HepG2 (cell line): ENCODE measurements at regions not wholly inside any gene's neighbourhood (a gene's known extent, or its start where the extent isn't known, plus 50 kb on each side); places are given as distances from the start of the nearest gene placed in this dataset.

Experiments
- ATAC-seq: fragments of 200-7000 bp; cut with Tn5 transposase; 3 replicates; pipeline ENCODE4 v1.9.1; 2020; ENCODE audit warnings: mild to moderate bottlenecking, moderate library complexity
- BruUV-seq: library from RNA; stranded (reverse); fragments of 400-500 nt; replicated peaks from 2 replicates; lab custom pipeline; 2021; lab: Mats Ljungman, UMichigan
- CTCF ChIA-PET: fragments of 300-600 bp; formaldehyde crosslinking; extraction: SDS; loops from one replicate; lab custom pipeline; 2021; ENCODE audit warnings: low total read pairs, inconsistent platforms, low intra/inter-chr PET ratio; lab: Yijun Ruan, JAX
- POLR2A ChIA-PET: fragments of 350-600 bp; sonication (Branson Sonifier 250); formaldehyde crosslinking; loops from one replicate; lab custom pipeline; 2020; ENCODE audit warnings: antibody characterized with exemption, inconsistent platforms; lab: Yijun Ruan, JAX
- DNase-seq: peaks from one replicate; pipeline ENCODE4 v3.0.0-alpha.2; 2015; ENCODE audit warnings: low spot score
- FAIRE-seq: peaks from 3 replicates; lab custom pipeline; 2011; peaks lifted over from hg19 to GRCh38; lab: Jason Lieb, UNC
- H2AFZ ChIP-seq: one replicate; pipeline ENCODE4 v1.6.1; 2011; ENCODE audit warnings: low read length, inconsistent platforms
- H3K27ac ChIP-seq: fragments of 300-600 bp; 3 replicates; pipeline ENCODE4 v1.8.0; 2011; ENCODE audit warnings: mixed run types, mild to moderate bottlenecking, mixed read lengths, low read length, inconsistent platforms; ENCODE audit not compliant: insufficient read depth; ENCODE audit errors: extremely low read length
- H3K27me3 ChIP-seq, 2 experiments: fragments of 200-600 bp in 1 of 2; 2 replicates in 1 of 2; 3 replicates in 1 of 2; pipeline versions ENCODE4 v1.6.0 to v1.8.0; 2011; ENCODE audit warnings: low read length in 2 of 2, mild to moderate bottlenecking in 2 of 2, moderate library complexity in 2 of 2, inconsistent platforms in 1 of 2; ENCODE audit not compliant: insufficient read depth in 2 of 2, control insufficient read depth in 1 of 2
- H3K36me3 ChIP-seq, 2 experiments: fragments of 200-600 bp in 1 of 2; replicated peaks in 1 of 2; 2 replicates in 1 of 2; 3 replicates in 1 of 2; pipeline versions ENCODE4 v1.5.1 to v1.8.0; 2011; ENCODE audit warnings: low read length in 2 of 2, inconsistent platforms in 1 of 2; ENCODE audit not compliant: insufficient read depth in 2 of 2, control insufficient read depth in 1 of 2
- H3K4me1 ChIP-seq: 2 replicates; pipeline ENCODE4 v1.5.1; 2012; ENCODE audit warnings: low read length, inconsistent platforms; ENCODE audit not compliant: insufficient read depth
- H3K4me2 ChIP-seq: 2 replicates; pipeline ENCODE4 v1.6.0; 2011; ENCODE audit warnings: low read depth, low read length, inconsistent platforms
- H3K4me3 ChIP-seq, 3 experiments: fragments of 200-600 bp in 1 of 3; sonication (generic), shearing (Covaris generic) in 1 of 3; replicated peaks in 1 of 3; 2 replicates each; pipeline ENCODE4 v1.5.1; 2011 to 2016; ENCODE audit warnings: low read length in 3 of 3, inconsistent platforms in 2 of 3, low read depth in 2 of 3, mild to moderate bottlenecking in 2 of 3, control low read depth in 1 of 3, mixed read lengths in 1 of 3; ENCODE audit not compliant: insufficient read depth in 1 of 3
- H3K79me2 ChIP-seq: one replicate; pipeline ENCODE4 v1.6.1; 2011; ENCODE audit warnings: low read length, inconsistent platforms; ENCODE audit not compliant: insufficient read depth
- H3K9ac ChIP-seq: 2 replicates; pipeline ENCODE4 v1.6.0; 2011; ENCODE audit warnings: mild to moderate bottlenecking, low read depth, low read length, inconsistent platforms; ENCODE audit not compliant: insufficient read depth
- H3K9me3 ChIP-seq: 2 replicates; pipeline ENCODE4 v1.5.1; 2012; ENCODE audit warnings: mild to moderate bottlenecking, low read length
- H4K20me1 ChIP-seq: 2 replicates; pipeline ENCODE4 v1.6.0; 2011; ENCODE audit warnings: inconsistent platforms, mild to moderate bottlenecking, low read length, moderate library complexity; ENCODE audit not compliant: insufficient read depth
- MLXIP ChIP-seq: sonication (generic); formaldehyde crosslinking; IDR thresholded peaks from 2 replicates; pipeline ENCODE4 v1.9.0; 2021; ENCODE audit warnings: missing genetic modification reagents, borderline replicate concordance
- NR3C1 ChIP-seq: sonication (generic); formaldehyde crosslinking; IDR thresholded peaks from 2 replicates; pipeline ENCODE4 v1.4.0; 2020; ENCODE audit warnings: missing genetic modification reagents
- SIN3A ChIP-seq: IDR thresholded peaks from 2 replicates; pipeline ENCODE4 v1.6.1; 2011; ENCODE audit warnings: low read depth, mild to moderate bottlenecking, control low read depth, low read length, borderline replicate concordance
- STAG1 ChIP-seq: sonication (generic); formaldehyde crosslinking; IDR thresholded peaks from 2 replicates; pipeline ENCODE4 v1.4.0; 2020; ENCODE audit warnings: missing genetic modification reagents
- TGIF2 ChIP-seq: IDR thresholded peaks from 2 replicates; pipeline ENCODE4 v1.6.1; 2016; ENCODE audit warnings: control low read depth, missing compliant biosample characterization
- TP53 ChIP-seq: sonication (generic); formaldehyde crosslinking; conservative IDR thresholded peaks from 2 replicates; pipeline ENCODE4 v1.4.0; 2020; ENCODE audit warnings: missing genetic modification reagents
- ZFP37 ChIP-seq: sonication (generic); formaldehyde crosslinking; IDR thresholded peaks from 2 replicates; pipeline ENCODE4 v1.4.0; 2020; ENCODE audit warnings: missing genetic modification reagents, borderline replicate concordance
- ZNF430 ChIP-seq: sonication (generic); formaldehyde crosslinking; IDR thresholded peaks from 2 replicates; pipeline ENCODE4 v1.9.0; 2021; ENCODE audit warnings: mild to moderate bottlenecking, missing genetic modification reagents
- ZNF549 ChIP-seq: sonication (generic); formaldehyde crosslinking; IDR thresholded peaks from 2 replicates; pipeline ENCODE4 v1.5.0; 2020; ENCODE audit warnings: missing genetic modification reagents
- ZNF609 ChIP-seq: sonication (generic); formaldehyde crosslinking; IDR thresholded peaks from 2 replicates; pipeline ENCODE4 v1.4.0; 2020; ENCODE audit warnings: mild to moderate bottlenecking, missing genetic modification reagents, borderline replicate concordance
- ZNF772 ChIP-seq: sonication (generic); formaldehyde crosslinking; IDR thresholded peaks from 2 replicates; pipeline ENCODE4 v1.5.0; 2020; ENCODE audit warnings: mild to moderate bottlenecking, missing genetic modification reagents
- WGBS: methylation state at CpG from one replicate; pipeline ENCODE4 v1.1.6; 2017; ENCODE audit warnings: low lambda C conversion rate; 5-methylcytosine and 5-hydroxymethylcytosine counted together
- in situ Hi-C: cut with HindIII; loops from 2 replicates; pipeline ENCODE4 v1.10.0; 2017; ENCODE audit warnings: low pct_unique_long_range_greater_than_20kb; ENCODE audit not compliant: extremely low pct_ligation_motif_present
- intact Hi-C: fragments of 100-400 bp; cut with micrococcal nuclease; formaldehyde crosslinking; loops from one replicate; pipeline ENCODE4 v1.10.0; 2022; ENCODE audit not compliant: unreplicated experiment

DNA sequence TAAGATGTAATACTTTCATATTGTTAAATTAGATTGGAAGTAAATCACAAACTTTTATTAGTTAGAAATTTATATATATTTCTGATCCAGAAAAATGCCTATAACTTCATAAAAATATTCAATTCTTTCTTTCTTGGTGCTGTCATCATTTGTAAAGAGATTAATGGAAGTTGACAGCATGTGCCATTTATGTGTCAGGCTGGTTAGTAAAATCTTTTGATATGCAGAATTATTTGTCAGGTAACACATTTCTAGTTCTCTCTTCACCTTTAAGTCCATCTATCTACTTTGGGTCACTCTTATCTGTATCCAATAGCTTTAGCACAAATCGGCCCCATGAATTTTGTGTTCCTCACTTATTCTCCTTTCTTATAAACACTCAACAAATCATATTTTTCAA lies 102.9 kb downstream of the ISL1 start:
- intact Hi-C loops: no loop called here
- CTCF ChIA-PET: no interaction called here

GRCh38 chr5:51487952-51488351 lies 104.7 kb downstream of the ISL1 start:
- DNase-seq: no peak
- POLR2A ChIA-PET: no interaction called here
- no peaks in the 10 kb centered on the region for H3K36me3 ChIP-seq
- in situ Hi-C loops: no loop called here
- BruUV-seq: no TSS peak
- no peak overlapping the region for H3K9ac ChIP-seq
- no peak for ATAC-seq
- H3K27ac ChIP-seq: no peak overlapping the region
- no peak overlapping the region for H3K4me2 ChIP-seq
- WGBS: 0% methylated on average over 5 of the region's 5 CpGs
- no peaks in the 10 kb centered on the region for H3K9me3 ChIP-seq
- no peak overlapping the region for H3K4me3 ChIP-seq
- FAIRE-seq: no peak
- intact Hi-C loops: no loop called here
- CTCF ChIA-PET: no interaction called here
- H3K27me3 ChIP-seq: no peaks in the 10 kb centered on the region
- no peaks in the 10 kb centered on the region for H4K20me1 ChIP-seq
- H3K79me2 ChIP-seq: no peaks in the 10 kb centered on the region
- H2AFZ ChIP-seq: no peak overlapping the region
- H3K4me1 ChIP-seq: no peaks in the 10 kb centered on the region
- TF ChIP-seq ZNF772 (no peak), ZNF609 (no peak), STAG1 (CRISPR knock-in tag) (no peak), SIN3A (no peak), ZNF430 (CRISPR knock-in tag) (no peak), ZFP37 (CRISPR knock-in tag) (no peak), TP53 (CRISPR knock-in tag) (no peak), MLXIP (CRISPR knock-in tag) (no peak)

More for the DNA sequence above, 102.9 kb downstream of the ISL1 start:
- no peaks in the 10 kb centered on the region for H3K36me3 ChIP-seq
- no peak for FAIRE-seq
- ATAC-seq: no peak
- no peak overlapping the region for H3K4me2 ChIP-seq
- no peak overlapping the region for H3K4me3 ChIP-seq
- H3K4me1 ChIP-seq: no peaks in the 10 kb centered on the region
- in situ Hi-C loops: no loop called here
- no peaks in the 10 kb centered on the region for H3K9me3 ChIP-seq
- BruUV-seq: no TSS peak
- no peaks in the 10 kb centered on the region for H3K27me3 ChIP-seq
- POLR2A ChIA-PET: no interaction called here
- H3K9ac ChIP-seq: no peak overlapping the region
- H2AFZ ChIP-seq: no peak overlapping the region
- DNase-seq: no peak
- 78% methylated on average over 1 of the region's 1 CpG for WGBS
- H4K20me1 ChIP-seq: no peaks in the 10 kb centered on the region
- no peak overlapping the region for H3K27ac ChIP-seq
- H3K79me2 ChIP-seq: no peaks in the 10 kb centered on the region
- TF ChIP-seq NR3C1 (CRISPR knock-in tag) (no peak), ZNF549 (CRISPR knock-in tag) (no peak), TGIF2 (CRISPR knock-in tag) (no peak)
